Neural crest cell (in vitro differentiated cells): ENCODE measurements at regions not wholly inside any gene's neighbourhood (a gene's known extent, or its start where the extent isn't known, plus 50 kb on each side); places are given as distances from the start of the nearest gene placed in this dataset.

Experiments
- DNase-seq: peaks from one replicate; pipeline ENCODE4 v3.0.0; 2021; ENCODE audit warnings: low read depth, mixed read lengths, low spot score
- H3K27ac Mint-ChIP-seq: one replicate; pipeline ENCODE4 v1.8.0; 2021; ENCODE audit warnings: mild to moderate bottlenecking, mixed read lengths; ENCODE audit not compliant: unreplicated experiment
- H3K27me3 Mint-ChIP-seq: 2 replicates; pipeline ENCODE4 v1.8.0; 2021; ENCODE audit warnings: low read depth, mild to moderate bottlenecking, mixed read lengths
- H3K36me3 Mint-ChIP-seq: 2 replicates; pipeline ENCODE4 v1.8.0; 2021; ENCODE audit warnings: low read depth, mild to moderate bottlenecking, mixed read lengths
- H3K4me1 Mint-ChIP-seq: 2 replicates; pipeline ENCODE4 v1.8.0; 2021; ENCODE audit warnings: mixed read lengths
- H3K4me3 Mint-ChIP-seq: one replicate; pipeline ENCODE4 v1.8.0; 2021; ENCODE audit warnings: mild to moderate bottlenecking, mixed read lengths
- H3K9me3 Mint-ChIP-seq: 2 replicates; pipeline ENCODE4 v1.8.0; 2021; ENCODE audit warnings: mixed read lengths
- CTCF ChIP-seq: fragments of 200-600 bp; sonication (generic); conservative IDR thresholded peaks from 2 replicates; pipeline ENCODE4 v1.5.0; 2021; ENCODE audit warnings: antibody characterized with exemption, mild to moderate bottlenecking

- Mint-ChIP-seq H3K27ac (no peak overlapping the region), H3K27me3 (no peaks in the 10 kb centered on the region), H3K4me1 (peaks cover 6% of the 10 kb centered on the region), H3K9me3 (no peaks in the 10 kb centered on the region), H3K36me3 (peaks cover 2% of the 10 kb centered on the region), H3K4me3 (no peak overlapping the region)
- TF ChIP-seq CTCF: no peak
- DNase-seq: no peak
These were observed 50.5 kb upstream of the LRRC1 start for GRCh38 chr6:53744321-53744720.

- Mint-ChIP-seq H3K4me1 (peaks cover 6% of the 10 kb centered on the region), H3K4me3 (no peak overlapping the region)
- TF ChIP-seq CTCF: no peak
These were observed 53.6 kb upstream of the LRRC1 start for GRCh38 chr6:53741034-53741823.

GRCh38 chr6:53737746-53738145 lies 57.1 kb upstream of the LRRC1 start:
- peaks cover 6% of the 10 kb centered on the region for H3K4me1 Mint-ChIP-seq
- no peaks in the 10 kb centered on the region for H3K36me3 Mint-ChIP-seq
- H3K27ac Mint-ChIP-seq: no peak overlapping the region
- no peak for DNase-seq
- H3K27me3 Mint-ChIP-seq: no peaks in the 10 kb centered on the region
- no peak for TF ChIP-seq CTCF
- no peak overlapping the region for H3K4me3 Mint-ChIP-seq
- H3K9me3 Mint-ChIP-seq: no peaks in the 10 kb centered on the region

More at GRCh38 chr6:53741034-53741823, 53.6 kb upstream of the LRRC1 start:
- Mint-ChIP-seq H3K27me3 (no peaks in the 10 kb centered on the region), H3K36me3 (peaks cover 2% of the 10 kb centered on the region), H3K9me3 (no peaks in the 10 kb centered on the region), H3K27ac (no peak overlapping the region)
- no peak for DNase-seq

GRCh38 chr6:53735896-53736295 lies 58.9 kb upstream of the LRRC1 start:
- Mint-ChIP-seq H3K27ac (no peak overlapping the region), H3K4me3 (no peak overlapping the region), H3K4me1 (no peaks in the 10 kb centered on the region), H3K36me3 (no peaks in the 10 kb centered on the region), H3K9me3 (no peaks in the 10 kb centered on the region), H3K27me3 (no peaks in the 10 kb centered on the region)
- DNase-seq: no peak
- TF ChIP-seq CTCF: no peak

GRCh38 chr6:53734473-53735299 lies 60.1 kb upstream of the LRRC1 start:
- Mint-ChIP-seq H3K27me3 (no peaks in the 10 kb centered on the region), H3K36me3 (no peaks in the 10 kb centered on the region), H3K27ac (no peak overlapping the region), H3K9me3 (no peaks in the 10 kb centered on the region), H3K4me1 (no peaks in the 10 kb centered on the region), H3K4me3 (no peak overlapping the region)
- TF ChIP-seq CTCF: peak; percentile 53
- peak; percentile 11 for DNase-seq
